ENCODE measurements at regions not wholly inside any gene's neighbourhood (a gene's known extent, or its start where the extent isn't known, plus 50 kb on each side); places are given as distances from the start of the nearest gene placed in this dataset.

DNA sequence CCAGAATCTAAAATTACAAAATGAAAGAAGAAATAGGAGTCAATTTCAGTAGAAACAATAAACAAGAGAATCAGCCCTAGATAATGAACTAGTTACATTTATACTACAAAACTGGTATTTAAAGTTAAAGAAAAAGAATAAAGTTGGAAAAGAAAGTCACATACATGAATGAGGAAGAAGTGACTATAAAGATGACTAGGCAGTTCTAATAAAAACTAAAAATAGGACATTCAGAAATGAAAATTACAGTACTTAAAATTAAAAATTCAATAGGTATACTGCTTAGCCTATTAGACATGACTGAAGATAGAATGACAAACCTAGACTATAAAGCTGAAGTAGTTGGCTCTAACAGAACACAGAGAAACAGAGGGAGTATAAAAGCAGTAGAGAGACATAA, 108.8 kb downstream of the AHR start:
- TF ChIP-seq POLR2A (IDR thresholded peaks at IDR 0.05), result no peak
- TF ChIP-seq, protein P1, sequence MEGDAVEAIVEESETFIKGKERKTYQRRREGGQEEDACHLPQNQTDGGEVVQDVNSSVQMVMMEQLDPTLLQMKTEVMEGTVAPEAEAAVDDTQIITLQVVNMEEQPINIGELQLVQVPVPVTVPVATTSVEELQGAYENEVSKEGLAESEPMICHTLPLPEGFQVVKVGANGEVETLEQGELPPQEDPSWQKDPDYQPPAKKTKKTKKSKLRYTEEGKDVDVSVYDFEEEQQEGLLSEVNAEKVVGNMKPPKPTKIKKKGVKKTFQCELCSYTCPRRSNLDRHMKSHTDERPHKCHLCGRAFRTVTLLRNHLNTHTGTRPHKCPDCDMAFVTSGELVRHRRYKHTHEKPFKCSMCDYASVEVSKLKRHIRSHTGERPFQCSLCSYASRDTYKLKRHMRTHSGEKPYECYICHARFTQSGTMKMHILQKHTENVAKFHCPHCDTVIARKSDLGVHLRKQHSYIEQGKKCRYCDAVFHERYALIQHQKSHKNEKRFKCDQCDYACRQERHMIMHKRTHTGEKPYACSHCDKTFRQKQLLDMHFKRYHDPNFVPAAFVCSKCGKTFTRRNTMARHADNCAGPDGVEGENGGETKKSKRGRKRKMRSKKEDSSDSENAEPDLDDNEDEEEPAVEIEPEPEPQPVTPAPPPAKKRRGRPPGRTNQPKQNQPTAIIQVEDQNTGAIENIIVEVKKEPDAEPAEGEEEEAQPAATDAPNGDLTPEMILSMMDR (IDR thresholded peaks at IDR 0.05), result no peak
